Anterior cingulate cortex (tissue), 58 donors: ENCODE measurements at regions not wholly inside any gene's neighbourhood (a gene's known extent, or its start where the extent isn't known, plus 50 kb on each side); places are given as distances from the start of the nearest gene placed in this dataset.
"Not testable (repeated sequence)": the region's sequence is repeated elsewhere in the genome, so short reads cannot be mapped to it uniquely, and the experiment has no call there.

Source experiments
- DNase-seq, 58 donors: peaks; one replicate each; lab custom pipeline; 2025; lab: John Stamatoyannopoulos, UW

- DNase-seq = no peak
Observed at GRCh38 chr5:17079562-17079961, 137.9 kb upstream of the BASP1 start.

- DNase-seq = no peak
Observed at GRCh38 chr5:17080361-17080760, 137.1 kb upstream of the BASP1 start.

- DNase-seq = no peak
Observed at GRCh38 chr5:17081142-17081541, 136.3 kb upstream of the BASP1 start.

GRCh38 chr5:17083276-17083675, 134.2 kb upstream of the BASP1 start:
- DNase-seq = not testable (repeated sequence)

- no peak for DNase-seq
Observed at GRCh38 chr5:17087035-17087434, 130.4 kb upstream of the BASP1 start.

GRCh38 chr5:17088051-17088450, 129.4 kb upstream of the BASP1 start:
- no peak for DNase-seq

GRCh38 chr5:17089001-17089400, 128.4 kb upstream of the BASP1 start:
- no peak for DNase-seq

- DNase-seq = no peak
Observed at GRCh38 chr5:17089690-17090089, 127.7 kb upstream of the BASP1 start.

GRCh38 chr5:17090839-17091238, 126.6 kb upstream of the BASP1 start:
- no peak for DNase-seq

GRCh38 chr5:17094830-17095229, 122.6 kb upstream of the BASP1 start:
- DNase-seq = no peak

GRCh38 chr5:17096952-17097695, 120.3 kb upstream of the BASP1 start:
- no peak for DNase-seq

- DNase-seq = no peak
Observed at GRCh38 chr5:17099946-17100345, 117.5 kb upstream of the BASP1 start.

GRCh38 chr5:17103461-17103860, 114.0 kb upstream of the BASP1 start:
- DNase-seq = no peak

GRCh38 chr5:17105744-17106418, 111.5 kb upstream of the BASP1 start:
- peak in 5 of 58 donors; percentile 4 to 39 (median 20) for DNase-seq

- DNase-seq = peak in 2 of 58 donors; percentile 6 to 24
Observed at GRCh38 chr5:17106521-17106920, 110.9 kb upstream of the BASP1 start.

- not testable (repeated sequence) for DNase-seq
Observed at GRCh38 chr5:17112091-17112716, 105.2 kb upstream of the BASP1 start.

- no peak for DNase-seq
Observed at GRCh38 chr5:17113174-17113958, 104.1 kb upstream of the BASP1 start.

GRCh38 chr5:17114233-17114632, 103.2 kb upstream of the BASP1 start:
- DNase-seq = no peak

GRCh38 chr5:17114715-17115599, 102.5 kb upstream of the BASP1 start:
- DNase-seq = no peak

- DNase-seq = no peak
Observed at GRCh38 chr5:17115855-17116254, 101.6 kb upstream of the BASP1 start.
